ENCODE measurements at regions not wholly inside any gene's neighbourhood (a gene's known extent, or its start where the extent isn't known, plus 50 kb on each side); places are given as distances from the start of the nearest gene placed in this dataset.

- CTCF ChIA-PET, result no interaction called here
- POLR2A ChIA-PET, result no interaction called here
- Mint-ChIP-seq H3K27ac (no peak overlapping the region), H3K4me3 (no peak overlapping the region), H3K9me3 (no peaks in the 10 kb centered on the region), H3K36me3 (ENCODE audit: low read depth) (no peaks in the 10 kb centered on the region), H3K27me3 (no peaks in the 10 kb centered on the region), H3K4me1 (no peaks in the 10 kb centered on the region)
- DNase-seq, result no peak
Observed at GRCh38 chr14:22472466-22472865, 116.6 kb downstream of the DAD1 start.

GRCh38 chr14:22471545-22472121 is 117.4 kb downstream of the DAD1 start:
- no peaks in the 10 kb centered on the region for H3K36me3 Mint-ChIP-seq (ENCODE audit: low read depth)
- no peaks in the 10 kb centered on the region for H3K4me1 Mint-ChIP-seq
- no peak for DNase-seq
- no peaks in the 10 kb centered on the region for H3K27me3 Mint-ChIP-seq
- no peaks in the 10 kb centered on the region for H3K9me3 Mint-ChIP-seq
- ChIA-PET CTCF (no interaction called here), POLR2A (no interaction called here)
- no peak overlapping the region for H3K4me3 Mint-ChIP-seq
- H3K27ac Mint-ChIP-seq, result no peak overlapping the region

GRCh38 chr14:22469538-22470303 is 119.3 kb downstream of the DAD1 start:
- Mint-ChIP-seq H3K4me3 (no peak overlapping the region), H3K4me1 (no peaks in the 10 kb centered on the region), H3K9me3 (no peaks in the 10 kb centered on the region), H3K27me3 (no peaks in the 10 kb centered on the region), H3K36me3 (ENCODE audit: low read depth) (no peaks in the 10 kb centered on the region), H3K27ac (no peak overlapping the region)
- no peak for DNase-seq
- ChIA-PET POLR2A (interaction anchor here (0.6 kb wide), 1 partner anchor 40 kb away, joined by 3 read pairs; no protein-coding TSS in a partner anchor), CTCF (no interaction called here)

GRCh38 chr14:22468830-22469229 is 120.2 kb downstream of the DAD1 start:
- Mint-ChIP-seq H3K27me3 (no peaks in the 10 kb centered on the region), H3K36me3 (ENCODE audit: low read depth) (no peaks in the 10 kb centered on the region), H3K9me3 (no peaks in the 10 kb centered on the region), H3K4me1 (no peaks in the 10 kb centered on the region), H3K4me3 (no peak overlapping the region), H3K27ac (no peak overlapping the region)
- no peak for DNase-seq
- POLR2A ChIA-PET, result no interaction called here
- CTCF ChIA-PET, result no interaction called here

- DNase-seq, result no peak
Observed at GRCh38 chr14:22466491-22466890, 122.5 kb downstream of the DAD1 start.

GRCh38 chr14:22465201-22465840 is 123.7 kb downstream of the DAD1 start:
- Mint-ChIP-seq H3K4me1 (no peaks in the 10 kb centered on the region), H3K4me3 (no peak overlapping the region), H3K27me3 (no peaks in the 10 kb centered on the region)

More at GRCh38 chr14:22466491-22466890, 122.5 kb downstream of the DAD1 start:
- no peaks in the 10 kb centered on the region for H3K9me3 Mint-ChIP-seq
- ChIA-PET POLR2A (no interaction called here), CTCF (no interaction called here)
- H3K27ac Mint-ChIP-seq, result no peak overlapping the region
- no peaks in the 10 kb centered on the region for H3K36me3 Mint-ChIP-seq (ENCODE audit: low read depth)
- H3K27me3 Mint-ChIP-seq, result no peaks in the 10 kb centered on the region
- no peaks in the 10 kb centered on the region for H3K4me1 Mint-ChIP-seq
- H3K4me3 Mint-ChIP-seq, result no peak overlapping the region

GRCh38 chr14:22464422-22465142 is 124.4 kb downstream of the DAD1 start:
- H3K36me3 Mint-ChIP-seq (ENCODE audit: low read depth), result no peaks in the 10 kb centered on the region
- no peaks in the 10 kb centered on the region for H3K9me3 Mint-ChIP-seq
- no peak overlapping the region for H3K27ac Mint-ChIP-seq
- H3K27me3 Mint-ChIP-seq, result no peaks in the 10 kb centered on the region
- no peak overlapping the region for H3K4me3 Mint-ChIP-seq
- H3K4me1 Mint-ChIP-seq, result no peaks in the 10 kb centered on the region
- CTCF ChIA-PET, result no interaction called here
- POLR2A ChIA-PET, result no interaction called here
- DNase-seq, result no peak

More at GRCh38 chr14:22465201-22465840, 123.7 kb downstream of the DAD1 start:
- CTCF ChIA-PET, result no interaction called here
- Mint-ChIP-seq H3K27ac (no peak overlapping the region), H3K9me3 (no peaks in the 10 kb centered on the region), H3K36me3 (ENCODE audit: low read depth) (no peaks in the 10 kb centered on the region)
- no peak for DNase-seq
- POLR2A ChIA-PET, result no interaction called here

GRCh38 chr14:22463763-22464173 is 125.3 kb downstream of the DAD1 start:
- H3K27ac Mint-ChIP-seq, result no peak overlapping the region
- H3K27me3 Mint-ChIP-seq, result no peaks in the 10 kb centered on the region
- H3K4me1 Mint-ChIP-seq, result no peaks in the 10 kb centered on the region
- H3K36me3 Mint-ChIP-seq (ENCODE audit: low read depth), result no peaks in the 10 kb centered on the region
- POLR2A ChIA-PET, result no interaction called here
- CTCF ChIA-PET, result no interaction called here
- H3K4me3 Mint-ChIP-seq, result no peak overlapping the region
- H3K9me3 Mint-ChIP-seq, result no peaks in the 10 kb centered on the region
- no peak for DNase-seq

GRCh38 chr14:22462923-22463322 is 126.1 kb downstream of the DAD1 start:
- no peaks in the 10 kb centered on the region for H3K4me1 Mint-ChIP-seq
- POLR2A ChIA-PET, result no interaction called here
- H3K4me3 Mint-ChIP-seq, result no peak overlapping the region

GRCh38 chr14:22460461-22461195 is 128.4 kb downstream of the DAD1 start:
- no peaks in the 10 kb centered on the region for H3K36me3 Mint-ChIP-seq (ENCODE audit: low read depth)
- H3K9me3 Mint-ChIP-seq, result no peaks in the 10 kb centered on the region
- ChIA-PET CTCF (no interaction called here), POLR2A (no interaction called here)
- no peaks in the 10 kb centered on the region for H3K4me1 Mint-ChIP-seq
- H3K27me3 Mint-ChIP-seq, result no peaks in the 10 kb centered on the region
- H3K4me3 Mint-ChIP-seq, result no peak overlapping the region
- no peak overlapping the region for H3K27ac Mint-ChIP-seq
- no peak for DNase-seq

More at GRCh38 chr14:22462923-22463322, 126.1 kb downstream of the DAD1 start:
- no peak for DNase-seq
- Mint-ChIP-seq H3K9me3 (no peaks in the 10 kb centered on the region), H3K36me3 (ENCODE audit: low read depth) (no peaks in the 10 kb centered on the region), H3K27me3 (no peaks in the 10 kb centered on the region), H3K27ac (no peak overlapping the region)
- CTCF ChIA-PET, result no interaction called here

GRCh38 chr14:22458737-22459136 is 130.3 kb downstream of the DAD1 start:
- no peak overlapping the region for H3K4me3 Mint-ChIP-seq
- ChIA-PET POLR2A (no interaction called here), CTCF (no interaction called here)
- DNase-seq, result no peak
- no peaks in the 10 kb centered on the region for H3K9me3 Mint-ChIP-seq
- no peaks in the 10 kb centered on the region for H3K27me3 Mint-ChIP-seq
- H3K4me1 Mint-ChIP-seq, result no peaks in the 10 kb centered on the region
- no peak overlapping the region for H3K27ac Mint-ChIP-seq
- H3K36me3 Mint-ChIP-seq (ENCODE audit: low read depth), result no peaks in the 10 kb centered on the region

GRCh38 chr14:22456998-22457594 is 131.9 kb downstream of the DAD1 start:
- Mint-ChIP-seq H3K9me3 (no peaks in the 10 kb centered on the region), H3K27ac (no peak overlapping the region), H3K4me3 (no peak overlapping the region), H3K36me3 (ENCODE audit: low read depth) (no peaks in the 10 kb centered on the region), H3K27me3 (no peaks in the 10 kb centered on the region), H3K4me1 (no peaks in the 10 kb centered on the region)
- POLR2A ChIA-PET, result no interaction called here
- no peak for DNase-seq
- CTCF ChIA-PET, result no interaction called here

- POLR2A ChIA-PET, result no interaction called here
- Mint-ChIP-seq H3K9me3 (no peaks in the 10 kb centered on the region), H3K4me3 (no peak overlapping the region), H3K4me1 (no peaks in the 10 kb centered on the region), H3K36me3 (ENCODE audit: low read depth) (no peaks in the 10 kb centered on the region), H3K27ac (no peak overlapping the region), H3K27me3 (no peaks in the 10 kb centered on the region)
- no peak for DNase-seq
- CTCF ChIA-PET, result no interaction called here
Observed at GRCh38 chr14:22456421-22456820, 132.6 kb downstream of the DAD1 start.
